Left colon (tissue), 2 donors: ENCODE measurements at regions not wholly inside any gene's neighbourhood (a gene's known extent, or its start where the extent isn't known, plus 50 kb on each side); places are given as distances from the start of the nearest gene placed in this dataset.

ENCODE experiments used
- ATAC-seq: fragments of 200-7000 bp; cut with Tn5 transposase; one replicate; pipeline ENCODE4 v1.9.1; 2020; ENCODE audit warnings: mild to moderate bottlenecking, moderate library complexity
- DNase-seq, 2 donors: peaks; one replicate each; pipeline ENCODE4 v3.0.0-alpha.2; 2020
- intact Hi-C, 2 donors: fragments of 100-400 bp; cut with DNase I in 1 of 2; cut with micrococcal nuclease in 1 of 2; formaldehyde crosslinking; loops; one replicate each; pipeline versions ENCODE4 v1.11.2 to v1.14.0; 2022; cut with DNase I, micrococcal nuclease
- donor health status: DM: no; HTN: no; CAD: no.
- donor health status: DM: yes; HTN: yes; CAD: no.

- intact Hi-C loops = no loop called here
- DNase-seq (no peak), ATAC-seq (no peak)
These were observed 690.9 kb upstream of the TMEFF2 start for GRCh38 chr2:192885569-192886160.

GRCh38 chr2:192877159-192877558 lies 682.4 kb upstream of the TMEFF2 start:
- ATAC-seq = no peak
- DNase-seq = no peak

GRCh38 chr2:192876698-192877097 lies 682.0 kb upstream of the TMEFF2 start:
- DNase-seq (no peak), ATAC-seq (no peak)
- intact Hi-C loops = no loop called here

More at GRCh38 chr2:192877159-192877558, 682.4 kb upstream of the TMEFF2 start:
- intact Hi-C loops = no loop called here

GRCh38 chr2:192854706-192855105 lies 660.0 kb upstream of the TMEFF2 start:
- DNase-seq (no peak), ATAC-seq (no peak)
- intact Hi-C loops = no loop called here

- no peak for ATAC-seq
- DNase-seq = no peak
- intact Hi-C loops = no loop called here
These were observed 659.3 kb upstream of the TMEFF2 start for GRCh38 chr2:192854031-192854430.

- DNase-seq = no peak
- intact Hi-C loops = no loop called here
- ATAC-seq = no peak
These were observed 634.2 kb upstream of the TMEFF2 start for GRCh38 chr2:192828947-192829346.

GRCh38 chr2:192828175-192828574 lies 633.4 kb upstream of the TMEFF2 start:
- intact Hi-C loops = no loop called here
- DNase-seq = no peak
- ATAC-seq = no peak

GRCh38 chr2:192827735-192828134 lies 633.0 kb upstream of the TMEFF2 start:
- intact Hi-C loops = no loop called here
- DNase-seq (no peak), ATAC-seq (no peak)

- DNase-seq = no peak
- intact Hi-C loops = no loop called here
- no peak for ATAC-seq
These were observed 619.6 kb upstream of the TMEFF2 start for GRCh38 chr2:192814376-192814775.

GRCh38 chr2:192813341-192813740 lies 618.6 kb upstream of the TMEFF2 start:
- intact Hi-C loops = no loop called here
- DNase-seq = no peak
- ATAC-seq = no peak

GRCh38 chr2:192809173-192809572 lies 614.4 kb upstream of the TMEFF2 start:
- ATAC-seq = no peak
- no peak for DNase-seq
- intact Hi-C loops = no loop called here

- intact Hi-C loops = no loop called here
- ATAC-seq (no peak), DNase-seq (no peak)
These were observed 588.9 kb upstream of the TMEFF2 start for GRCh38 chr2:192783643-192784042.

GRCh38 chr2:192775459-192776262 lies 580.9 kb upstream of the TMEFF2 start:
- ATAC-seq (no peak), DNase-seq (no peak)
- intact Hi-C loops = no loop called here

- ATAC-seq = no peak
- intact Hi-C loops = no loop called here
- no peak for DNase-seq
These were observed 580.3 kb upstream of the TMEFF2 start for GRCh38 chr2:192775011-192775410.

- ATAC-seq = no peak
- DNase-seq = no peak
- intact Hi-C loops = no loop called here
These were observed 578.3 kb upstream of the TMEFF2 start for GRCh38 chr2:192773044-192773443.

GRCh38 chr2:192749611-192750200 lies 555.0 kb upstream of the TMEFF2 start:
- DNase-seq (no peak), ATAC-seq (no peak)
- intact Hi-C loops = no loop called here

GRCh38 chr2:192741889-192742288 lies 547.2 kb upstream of the TMEFF2 start:
- DNase-seq (no peak), ATAC-seq (no peak)
- intact Hi-C loops = no loop called here

GRCh38 chr2:192735447-192735846 lies 540.7 kb upstream of the TMEFF2 start:
- DNase-seq (no peak), ATAC-seq (no peak)
- intact Hi-C loops = no loop called here

- DNase-seq = no peak
- no peak for ATAC-seq
- intact Hi-C loops = no loop called here
These were observed 534.6 kb upstream of the TMEFF2 start for GRCh38 chr2:192729369-192729768.

- ATAC-seq (no peak), DNase-seq (no peak)
- intact Hi-C loops = no loop called here
These were observed 531.3 kb upstream of the TMEFF2 start for GRCh38 chr2:192725991-192726390.
